ENCODE measurements at regions not wholly inside any gene's neighbourhood (a gene's known extent, or its start where the extent isn't known, plus 50 kb on each side); places are given as distances from the start of the nearest gene placed in this dataset.

DNA sequence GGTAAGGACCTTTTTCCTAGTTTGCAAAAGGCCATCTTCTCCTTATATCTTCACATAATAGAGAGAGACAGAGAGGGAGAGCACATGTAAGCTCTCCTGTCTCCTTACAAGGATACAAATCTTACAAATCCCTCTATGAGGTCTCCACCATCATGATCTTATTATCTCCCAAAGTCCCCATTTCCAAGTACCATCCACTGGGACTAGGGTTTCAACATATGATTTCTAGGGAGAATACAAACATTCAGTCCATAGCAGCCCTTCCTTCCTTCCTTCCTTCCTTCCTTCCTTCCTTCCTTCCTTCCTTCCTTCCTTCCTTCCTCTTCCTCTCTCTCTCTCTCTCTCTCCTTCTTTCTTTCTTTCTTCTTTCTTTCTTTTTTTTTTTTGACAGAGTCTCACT is 1132.9 kb upstream of the WWC1 start:
- no peak for DNase-seq

GRCh38 chr5:167160388-167160787 is 1131.1 kb upstream of the WWC1 start:
- DNase-seq, result no peak

DNA sequence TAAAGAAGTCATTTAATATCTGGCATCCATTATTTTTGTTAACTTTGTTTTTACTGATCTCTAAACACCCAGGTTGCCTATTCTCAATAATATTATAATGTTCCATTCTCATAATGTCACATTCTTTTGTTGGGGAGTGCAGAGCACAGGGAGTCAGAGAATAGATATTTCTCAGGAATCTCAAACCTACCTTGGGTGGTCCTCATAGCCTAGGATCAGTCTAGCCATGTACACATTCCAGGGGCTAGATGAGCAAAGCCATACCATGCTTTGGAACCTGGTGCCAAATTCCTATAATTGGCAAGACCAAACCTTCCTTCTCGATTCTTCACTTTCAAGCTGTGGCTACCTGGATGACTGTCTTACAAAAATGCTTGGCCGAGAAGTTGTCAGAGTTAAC is 1124.7 kb upstream of the WWC1 start:
- DNase-seq, result no peak

- DNase-seq, result no peak
These were observed 1124.2 kb upstream of the WWC1 start for GRCh38 chr5:167167191-167167795.

DNA sequence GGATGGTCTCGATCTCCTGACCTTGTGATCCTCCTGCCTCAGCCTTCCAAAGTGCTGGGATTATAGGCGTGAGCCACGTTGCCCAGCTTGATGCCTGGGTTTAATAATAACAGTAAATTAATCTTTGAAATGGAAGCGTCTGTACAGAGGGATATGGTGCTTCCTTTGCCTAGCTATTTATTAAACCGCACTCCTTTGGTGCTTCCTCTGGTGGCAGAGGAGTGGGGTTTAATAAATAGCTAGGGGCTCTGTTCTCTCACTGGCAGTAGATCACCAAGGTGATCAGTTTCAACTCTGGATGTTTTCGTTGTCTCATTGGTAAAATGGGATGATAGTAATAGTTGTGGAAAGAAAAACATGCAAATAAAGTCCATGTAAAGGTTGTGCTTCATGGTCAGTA is 1122.5 kb upstream of the WWC1 start:
- no peak for DNase-seq

- no peak for DNase-seq
These were observed 1120.4 kb upstream of the WWC1 start for GRCh38 chr5:167171056-167171455.

GRCh38 chr5:167177736-167178135 is 1113.7 kb upstream of the WWC1 start:
- no peak for DNase-seq

DNA sequence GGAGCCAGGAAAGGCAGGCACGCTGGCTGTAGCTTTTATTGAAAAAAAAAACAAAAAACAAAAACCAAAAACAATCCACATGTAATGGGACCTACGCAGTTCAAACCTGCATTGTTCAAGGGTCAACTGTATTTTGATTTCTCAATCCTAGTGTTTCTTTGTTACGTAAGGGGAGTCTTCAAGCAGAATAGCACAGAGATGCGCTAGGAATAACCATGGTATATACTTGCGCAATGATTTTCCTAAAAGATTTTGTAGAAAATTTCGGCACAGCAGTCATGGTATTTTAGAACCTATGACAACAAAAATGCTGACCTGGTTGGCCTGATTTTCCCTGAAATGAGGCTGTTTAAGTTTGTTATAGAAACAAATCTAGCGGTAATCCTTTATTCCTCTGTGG is 1110.5 kb upstream of the WWC1 start:
- DNase-seq, result no peak

- no peak for DNase-seq
These were observed 1085.6 kb upstream of the WWC1 start for GRCh38 chr5:167205881-167206280.

DNA sequence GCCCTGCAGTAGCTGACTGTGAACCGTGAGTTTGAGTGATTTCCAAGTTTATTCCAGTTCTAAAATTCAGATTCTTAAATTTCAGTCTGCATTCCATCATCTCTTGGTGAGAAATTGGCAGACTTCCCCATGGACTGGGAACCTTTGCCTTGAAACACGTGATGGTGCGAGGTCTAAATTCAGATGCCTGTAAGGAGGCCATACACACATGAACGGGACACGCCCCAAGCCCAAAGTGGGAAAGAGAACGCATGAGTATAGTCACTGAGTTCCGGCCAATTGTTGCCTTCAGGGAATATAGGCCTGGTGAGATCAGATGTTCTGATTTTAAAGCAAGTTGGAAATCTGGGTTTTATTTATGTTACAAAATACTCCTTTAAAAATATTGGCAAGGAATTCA is 1084.4 kb upstream of the WWC1 start:
- no peak for DNase-seq

DNA sequence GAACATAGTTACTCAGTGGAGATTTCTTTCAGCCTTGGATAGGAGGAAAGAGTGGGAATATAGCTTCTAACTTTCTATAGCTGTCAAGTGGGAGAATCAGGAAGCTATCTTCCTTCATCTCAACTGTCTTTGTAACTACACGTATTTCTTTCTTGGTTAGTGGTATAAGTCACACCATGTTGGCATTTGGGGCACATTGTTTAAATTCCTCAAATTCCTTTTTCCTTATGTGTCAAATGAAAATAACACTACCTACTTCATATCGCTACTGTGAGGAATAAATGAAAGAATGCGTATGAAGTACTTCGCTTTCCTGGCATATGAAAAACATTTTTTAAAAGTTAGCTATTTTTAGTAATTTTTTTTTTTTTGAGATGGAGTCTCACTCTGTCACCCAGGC is 1082.5 kb upstream of the WWC1 start:
- DNase-seq, result no peak

DNA sequence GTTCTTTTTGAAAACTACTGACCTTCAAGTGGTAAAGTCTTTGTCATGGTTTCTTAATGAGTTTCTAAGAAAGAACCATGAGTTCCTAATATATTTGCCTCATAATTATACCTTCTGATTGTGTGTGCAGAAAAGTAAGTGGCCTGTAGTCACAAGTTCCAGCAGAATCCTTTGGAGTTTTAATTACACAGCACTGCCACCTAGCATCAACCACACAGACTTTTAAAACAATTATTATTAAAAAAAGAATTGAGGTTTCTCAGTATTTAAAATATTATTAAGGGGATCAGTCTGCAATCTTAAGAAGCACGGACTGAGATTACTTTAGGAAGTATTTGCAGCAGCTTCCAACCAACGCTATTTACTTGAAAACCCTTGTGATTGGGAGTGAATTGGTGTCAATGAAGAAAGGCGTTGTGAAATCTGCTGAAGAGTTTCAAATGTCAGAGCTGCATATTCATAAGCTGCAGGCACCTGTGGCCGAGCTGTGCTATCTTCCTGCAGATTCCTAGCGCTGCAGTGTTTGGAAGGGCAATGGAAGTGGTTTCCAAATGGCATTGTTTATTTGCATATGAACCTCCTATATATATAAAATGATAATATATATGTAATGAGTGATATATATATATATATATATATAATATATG is 1074.2 kb upstream of the WWC1 start:
- no peak for DNase-seq

DNA sequence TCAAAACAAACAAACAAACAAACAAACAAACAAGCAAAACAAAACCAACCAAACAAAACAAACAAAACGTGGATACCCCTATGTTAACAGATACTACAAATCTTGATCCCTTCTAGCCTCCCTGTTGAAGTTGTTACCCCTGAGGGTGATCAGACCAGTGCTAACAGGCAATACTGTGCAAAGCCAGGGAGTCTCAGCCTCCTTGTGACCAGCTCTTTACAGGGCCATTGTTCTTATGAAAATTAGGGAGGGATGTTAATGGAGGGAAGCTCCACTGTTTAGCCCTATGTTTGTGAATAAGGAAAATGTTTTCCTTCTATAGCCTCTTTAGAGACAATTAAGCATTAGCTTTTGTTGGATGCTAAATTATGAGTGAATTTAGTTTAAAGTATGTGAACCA is 1072.1 kb upstream of the WWC1 start:
- no peak for DNase-seq

DNA sequence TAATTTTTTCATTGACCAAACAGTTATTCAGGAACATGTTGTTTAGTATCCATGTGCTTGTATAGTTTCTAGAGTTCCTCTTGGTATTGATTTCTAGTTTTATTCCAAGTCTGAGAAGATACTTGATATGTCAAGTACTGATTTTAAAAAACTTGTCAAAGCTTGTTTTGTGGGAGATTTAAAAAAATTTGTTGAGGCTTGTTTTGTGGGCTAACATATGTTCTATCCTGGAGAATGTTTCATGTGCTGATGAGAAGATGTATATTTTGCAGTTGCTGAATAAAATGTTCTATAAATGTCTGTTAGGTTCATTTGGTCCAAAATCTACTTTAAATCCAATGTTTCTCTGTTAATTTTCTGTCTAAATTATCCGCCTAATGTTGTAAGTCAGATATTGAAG is 1065.1 kb upstream of the WWC1 start:
- no peak for DNase-seq

DNA sequence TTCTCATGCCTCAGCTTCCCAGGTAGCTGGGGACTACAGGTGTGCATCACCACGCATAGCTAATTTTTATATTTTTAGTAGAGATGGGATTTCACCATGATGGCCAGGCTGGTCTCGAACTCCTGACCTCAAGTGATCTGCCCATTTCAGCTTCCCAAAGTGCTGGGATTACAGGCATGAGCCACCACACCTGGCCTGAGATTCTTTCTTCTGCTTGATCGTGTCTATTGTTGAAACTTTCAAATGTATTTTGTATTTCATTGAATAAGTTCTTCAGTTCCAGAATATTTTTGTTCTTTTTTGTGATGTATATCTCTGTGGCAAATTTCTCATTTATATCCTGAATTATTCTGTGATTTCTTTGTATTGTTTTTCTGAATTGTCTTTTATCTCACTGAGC is 1063.3 kb upstream of the WWC1 start:
- no peak for DNase-seq

DNA sequence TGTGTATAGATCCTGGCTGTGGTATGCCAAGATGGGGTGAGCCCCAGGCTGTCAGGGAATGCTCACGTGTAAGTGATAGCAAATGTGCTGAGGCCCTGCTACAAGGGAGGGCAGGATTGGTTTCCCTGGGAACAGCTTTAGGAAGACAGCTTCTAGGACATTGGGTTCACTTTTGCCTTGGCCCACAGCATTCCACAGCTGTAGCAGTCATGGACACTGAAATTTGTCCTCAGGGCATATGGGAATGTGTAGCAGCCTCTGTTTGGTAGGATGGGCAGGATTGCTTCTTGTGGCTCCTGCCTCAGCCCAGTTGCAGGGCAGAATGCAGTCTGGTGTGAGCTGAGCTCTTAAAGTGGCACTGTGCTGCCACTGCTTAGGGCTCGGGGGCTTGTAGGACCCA is 1061.7 kb upstream of the WWC1 start:
- no peak for DNase-seq

- DNase-seq, result no peak
These were observed 1061.0 kb upstream of the WWC1 start for GRCh38 chr5:167230414-167230813.

DNA sequence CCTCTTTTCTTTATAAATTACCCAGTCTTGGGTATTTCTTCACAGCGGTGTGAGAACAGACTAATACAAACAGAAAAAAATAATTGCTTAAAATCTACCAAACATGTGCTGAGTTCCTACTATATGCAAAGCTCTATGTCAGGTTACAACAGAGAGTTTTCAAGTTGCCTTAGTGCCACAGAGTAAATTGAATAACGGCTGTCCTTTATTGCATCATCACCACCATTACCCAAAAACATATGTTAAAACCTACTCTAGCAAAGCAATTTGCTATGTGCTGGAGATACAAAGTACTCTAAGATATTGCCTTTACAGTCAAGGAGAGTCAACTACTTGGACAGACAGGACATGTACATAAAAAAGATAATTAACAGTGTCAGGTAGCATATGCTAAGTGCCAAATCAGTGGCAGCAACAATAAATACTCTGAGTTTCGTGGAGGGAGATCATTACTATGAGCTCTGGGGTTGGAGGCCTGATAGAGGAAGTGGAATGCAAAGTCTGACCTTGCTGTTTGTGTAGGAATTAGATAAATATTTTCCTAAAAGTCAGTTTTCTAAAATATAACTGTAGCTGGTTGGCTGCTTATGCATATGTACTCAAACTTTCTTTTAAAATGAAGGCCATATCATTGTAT is 1058.7 kb upstream of the WWC1 start:
- no peak for DNase-seq

GRCh38 chr5:167233507-167234220 is 1057.8 kb upstream of the WWC1 start:
- no peak for DNase-seq

DNA sequence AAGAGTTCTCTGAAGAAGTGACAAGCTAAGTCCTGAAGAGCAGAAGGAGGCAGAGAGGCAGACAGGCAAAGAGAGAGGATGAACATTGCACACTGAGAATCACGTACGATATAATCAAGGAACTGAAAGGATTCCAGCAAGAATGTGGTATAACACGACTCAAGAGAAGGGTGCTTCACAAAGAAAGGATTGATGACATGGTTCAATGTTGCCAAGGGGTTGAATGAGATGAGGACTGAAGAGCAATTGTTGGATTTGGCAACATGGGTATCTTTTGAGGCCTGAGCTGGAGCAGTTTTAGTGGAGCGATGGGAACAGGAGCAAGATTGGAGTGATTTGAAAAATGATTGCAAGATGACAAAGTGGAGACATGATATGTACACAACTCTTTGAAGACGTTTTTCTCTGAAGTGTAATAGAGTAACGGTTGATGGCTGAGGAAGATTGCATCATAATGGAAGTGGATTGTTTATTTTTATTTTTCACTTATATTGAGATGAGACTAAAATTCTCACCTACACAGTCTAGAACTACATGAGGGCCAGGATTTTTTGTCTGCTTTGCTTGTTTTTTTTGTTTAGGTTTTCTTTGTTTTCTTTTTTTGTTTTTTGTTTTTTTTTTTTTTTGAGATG is 1049.9 kb upstream of the WWC1 start:
- DNase-seq, result no peak

GRCh38 chr5:167242701-167243100 is 1048.7 kb upstream of the WWC1 start:
- DNase-seq, result no peak

GRCh38 chr5:167243463-167243862 is 1048.0 kb upstream of the WWC1 start:
- no peak for DNase-seq

DNA sequence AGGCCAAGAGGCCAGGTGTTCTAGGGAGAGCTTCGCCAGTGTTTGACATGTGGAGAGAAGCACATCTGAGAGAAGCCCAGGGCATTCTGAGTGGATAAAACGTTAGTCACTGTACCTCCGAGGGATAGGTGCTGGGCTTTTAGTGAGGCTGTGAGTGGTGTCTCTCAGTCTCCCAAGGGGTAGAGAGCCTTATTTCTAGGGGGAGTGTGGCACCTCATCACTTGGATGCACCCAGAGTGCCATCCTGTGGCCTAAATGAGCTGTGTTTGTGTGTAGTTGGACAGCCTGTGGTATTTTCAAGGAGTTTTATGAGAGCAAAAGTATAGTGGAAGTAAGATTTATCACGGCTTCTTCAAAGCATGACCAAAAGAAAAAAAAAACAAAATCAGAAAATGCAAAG is 1046.9 kb upstream of the WWC1 start:
- DNase-seq, result no peak

GRCh38 chr5:167245868-167246267 is 1045.6 kb upstream of the WWC1 start:
- no peak for DNase-seq
